Stimulated activated CD4-positive, alpha-beta T cell treated with anti-CD3 and anti-CD28 coated beads, TNF-alpha, amount 100 ng/mL, for 48 hours (primary cell): ENCODE measurements at regions not wholly inside any gene's neighbourhood (a gene's known extent, or its start where the extent isn't known, plus 50 kb on each side); places are given as distances from the start of the nearest gene placed in this dataset.

Experiments used
- DNase-seq, 3 donors: peaks; one replicate each; pipeline ENCODE4 v3.0.0-alpha.2; 2020; ENCODE audit warnings: low read depth in 3 of 3

- DNase-seq = no peak
These were observed 127.5 kb downstream of the RFC3 start for GRCh38 chr13:33945477-33945876.

- DNase-seq = no peak
These were observed 135.3 kb downstream of the RFC3 start for GRCh38 chr13:33953203-33953602.

- no peak for DNase-seq
These were observed 135.8 kb downstream of the RFC3 start for GRCh38 chr13:33953781-33954180.

GRCh38 chr13:33956346-33956745, 138.4 kb downstream of the RFC3 start:
- DNase-seq = no peak

- no peak for DNase-seq
These were observed 139.6 kb downstream of the RFC3 start for GRCh38 chr13:33957497-33957905.

- no peak for DNase-seq
These were observed 141.0 kb downstream of the RFC3 start for GRCh38 chr13:33958964-33959363.

- no peak for DNase-seq
These were observed 145.2 kb downstream of the RFC3 start for GRCh38 chr13:33963134-33963533.

- DNase-seq = no peak
These were observed 145.9 kb downstream of the RFC3 start for GRCh38 chr13:33963895-33964294.

GRCh38 chr13:33968520-33969507, 150.9 kb downstream of the RFC3 start:
- no peak for DNase-seq

- no peak for DNase-seq
These were observed 153.0 kb downstream of the RFC3 start for GRCh38 chr13:33970746-33971561.

GRCh38 chr13:33971562-33971819, 153.5 kb downstream of the RFC3 start:
- no peak for DNase-seq

GRCh38 chr13:33973194-33973593, 155.2 kb downstream of the RFC3 start:
- DNase-seq = no peak

GRCh38 chr13:33976965-33977364, 159.0 kb downstream of the RFC3 start:
- DNase-seq = no peak

GRCh38 chr13:33978653-33979052, 160.7 kb downstream of the RFC3 start:
- DNase-seq = no peak

GRCh38 chr13:33992881-33993336, 175.0 kb downstream of the RFC3 start:
- DNase-seq = no peak

GRCh38 chr13:33994198-33994597, 176.2 kb downstream of the RFC3 start:
- DNase-seq = no peak

GRCh38 chr13:33994826-33995502, 177.0 kb downstream of the RFC3 start:
- DNase-seq = no peak

GRCh38 chr13:33996636-33997035, 178.7 kb downstream of the RFC3 start:
- DNase-seq = no peak

- DNase-seq = no peak
These were observed 179.6 kb downstream of the RFC3 start for GRCh38 chr13:33997574-33997973.

- no peak for DNase-seq
These were observed 182.1 kb downstream of the RFC3 start for GRCh38 chr13:33999811-34000605.

- no peak for DNase-seq
These were observed 183.0 kb downstream of the RFC3 start for GRCh38 chr13:34000955-34001354.
